CD4-positive, alpha-beta memory T cell (primary cell): ENCODE measurements at regions not wholly inside any gene's neighbourhood (a gene's known extent, or its start where the extent isn't known, plus 50 kb on each side); places are given as distances from the start of the nearest gene placed in this dataset.

Experiments
- CTCF ChIA-PET: fragments of 350-600 bp; sonication (Branson Sonifier 250); formaldehyde crosslinking; loops from one replicate; lab custom pipeline; 2021; ENCODE audit warnings: inconsistent platforms; ENCODE audit not compliant: partially characterized antibody; lab: Charles Lee
- POLR2A ChIA-PET: fragments of 350-600 bp; sonication (Branson Sonifier 250); formaldehyde crosslinking; loops from one replicate; lab custom pipeline; 2021; ENCODE audit not compliant: partially characterized antibody; lab: Charles Lee
- DNase-seq, 5 donors: peaks; one replicate each; pipeline versions ENCODE4 v3.0.0 to v3.0.0-alpha.2; 2020 to 2022; ENCODE audit warnings: mixed read lengths in 1 of 5
- H3K27ac ChIP-seq: one replicate; pipeline ENCODE4 v1.7.0; 2013; ENCODE audit warnings: low read depth, low read length
- H3K27me3 ChIP-seq: 2 replicates; pipeline ENCODE4 v1.7.0; 2013; ENCODE audit warnings: mild to moderate bottlenecking, low read length, moderate library complexity; ENCODE audit not compliant: insufficient read depth
- H3K36me3 ChIP-seq: 2 replicates; pipeline ENCODE4 v1.7.0; 2013; ENCODE audit warnings: mild to moderate bottlenecking, low read length, moderate library complexity; ENCODE audit not compliant: insufficient read depth
- H3K4me1 ChIP-seq: 2 replicates; pipeline ENCODE4 v1.7.0; 2013; ENCODE audit warnings: mild to moderate bottlenecking, low read length, moderate library complexity; ENCODE audit not compliant: insufficient read depth
- H3K4me3 ChIP-seq, 2 donors: one replicate each; pipeline ENCODE4 v1.7.0; 2013; ENCODE audit warnings: low read length in 2 of 2, mild to moderate bottlenecking in 1 of 2
- H3K9me3 ChIP-seq, 2 donors: one replicate each; pipeline ENCODE4 v1.7.0; 2013; ENCODE audit warnings: low read length in 2 of 2, control low read depth in 1 of 2; ENCODE audit not compliant: control insufficient read depth in 1 of 2
- H3K27ac Mint-ChIP-seq, 7 donors: one replicate each; pipeline ENCODE4 v1.8.0; 2020 to 2021; ENCODE audit warnings: mixed read lengths in 7 of 7, mild to moderate bottlenecking in 6 of 7, inconsistent platforms in 3 of 7, moderate library complexity in 3 of 7
- H3K27me3 Mint-ChIP-seq, 2 donors: one replicate each; pipeline ENCODE4 v1.8.0; 2020 to 2021; ENCODE audit warnings: mixed read lengths in 2 of 2
- H3K36me3 Mint-ChIP-seq, 2 donors: one replicate each; pipeline ENCODE4 v1.8.0; 2020 to 2021; ENCODE audit warnings: mixed read lengths in 2 of 2, inconsistent platforms in 1 of 2, mild to moderate bottlenecking in 1 of 2
- H3K4me1 Mint-ChIP-seq, 4 donors: one replicate each; pipeline ENCODE4 v1.8.0; 2020 to 2021; ENCODE audit warnings: mixed read lengths in 4 of 4, mild to moderate bottlenecking in 1 of 4
- H3K4me3 Mint-ChIP-seq, 8 donors: one replicate each; pipeline ENCODE4 v1.8.0; 2020 to 2021; ENCODE audit warnings: mixed read lengths in 8 of 8, mild to moderate bottlenecking in 7 of 8, moderate library complexity in 6 of 8, inconsistent platforms in 3 of 8
- H3K9me3 Mint-ChIP-seq, 8 donors: one replicate each; pipeline ENCODE4 v1.8.0; 2020 to 2021; ENCODE audit warnings: mixed read lengths in 8 of 8, mild to moderate bottlenecking in 5 of 8, inconsistent platforms in 3 of 8, moderate library complexity in 1 of 8
- intact Hi-C: fragments of 100-400 bp; cut with micrococcal nuclease; formaldehyde crosslinking; loops from one replicate; pipeline ENCODE4 v1.15.1; 2023

DNA sequence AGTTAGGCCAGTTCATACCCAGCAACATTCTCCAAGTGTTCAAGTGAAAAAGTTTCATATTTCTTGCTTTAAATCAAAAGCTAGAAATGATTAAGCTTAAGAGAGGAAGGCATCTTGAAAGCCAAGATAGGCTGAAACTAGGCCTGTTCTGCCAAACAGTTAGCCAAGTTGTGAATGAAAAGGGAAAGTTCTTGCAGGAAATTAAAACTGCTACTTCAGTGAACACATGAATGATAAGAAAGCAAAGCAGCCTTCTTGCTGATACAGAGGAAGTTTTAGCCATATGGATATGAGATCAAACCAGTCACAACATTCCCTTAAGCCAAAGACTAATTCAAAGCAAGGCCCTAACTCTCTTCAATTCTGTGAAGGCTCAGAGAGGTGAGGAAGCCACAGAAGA is 274.7 kb downstream of the TUSC7 start:
- Histone ChIP-seq H3K4me1 (no peaks in the 10 kb centered on the region), H3K27me3 (no peaks in the 10 kb centered on the region), H3K9me3 (no peaks in the 10 kb centered on the region), H3K36me3 (no peaks in the 10 kb centered on the region), H3K27ac (no peak overlapping the region), H3K4me3 (no peak overlapping the region)
- no peak overlapping the region for H3K27ac Mint-ChIP-seq
- peaks cover 0 to 11% (median 4%) of the 10 kb centered on the region in 8 donors for H3K9me3 Mint-ChIP-seq
- H3K36me3 Mint-ChIP-seq: no peaks in the 10 kb centered on the region
- no peaks in the 10 kb centered on the region for H3K4me1 Mint-ChIP-seq
- intact Hi-C loops: no loop called here
- CTCF ChIA-PET: no interaction called here
- POLR2A ChIA-PET: interaction anchor here (1.0 kb wide), 1 partner anchor 27 kb away, joined by 3 read pairs; no protein-coding TSS in a partner anchor
- no peak overlapping the region for H3K4me3 Mint-ChIP-seq
- DNase-seq: no peak
- no peaks in the 10 kb centered on the region for H3K27me3 Mint-ChIP-seq

DNA sequence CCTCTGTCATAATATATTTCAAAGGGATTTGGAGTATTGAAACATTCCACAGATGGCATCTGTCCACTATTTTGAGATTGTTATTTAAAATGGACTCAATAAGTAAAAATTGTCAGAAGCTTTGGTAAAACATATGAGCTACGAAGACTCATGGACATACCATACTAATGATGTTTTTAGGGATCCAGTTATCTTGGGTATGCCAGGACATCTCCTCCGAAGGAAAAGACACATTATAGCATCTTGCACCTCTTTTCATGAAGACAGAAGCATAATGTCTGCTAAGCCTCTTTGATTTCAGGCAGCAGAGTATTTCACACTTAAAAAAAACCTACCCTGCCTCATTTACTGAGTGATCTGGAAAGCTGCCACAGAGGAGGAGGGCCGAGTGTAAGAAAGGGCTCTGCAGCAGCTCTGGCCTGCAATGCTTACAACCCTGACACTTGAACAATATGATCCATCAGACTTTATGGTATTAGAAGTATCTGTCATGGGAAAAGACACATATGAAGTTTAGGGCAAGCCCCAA is 284.8 kb downstream of the TUSC7 start:
- H3K9me3 ChIP-seq: no peaks in the 10 kb centered on the region
- intact Hi-C loops: no loop called here
- H3K27ac Mint-ChIP-seq: no peak overlapping the region
- no peaks in the 10 kb centered on the region for H3K27me3 ChIP-seq
- DNase-seq: no peak
- no peak overlapping the region for H3K4me3 Mint-ChIP-seq
- H3K4me1 ChIP-seq: no peaks in the 10 kb centered on the region
- no peaks in the 10 kb centered on the region for H3K27me3 Mint-ChIP-seq
- peaks cover 0 to 4% (median 1%) of the 10 kb centered on the region in 8 donors for H3K9me3 Mint-ChIP-seq
- CTCF ChIA-PET: no interaction called here
- H3K4me1 Mint-ChIP-seq: no peaks in the 10 kb centered on the region
- no peak overlapping the region for H3K4me3 ChIP-seq
- no peaks in the 10 kb centered on the region for H3K36me3 ChIP-seq
- no peaks in the 10 kb centered on the region for H3K36me3 Mint-ChIP-seq
- POLR2A ChIA-PET: no interaction called here
- no peak overlapping the region for H3K27ac ChIP-seq

DNA sequence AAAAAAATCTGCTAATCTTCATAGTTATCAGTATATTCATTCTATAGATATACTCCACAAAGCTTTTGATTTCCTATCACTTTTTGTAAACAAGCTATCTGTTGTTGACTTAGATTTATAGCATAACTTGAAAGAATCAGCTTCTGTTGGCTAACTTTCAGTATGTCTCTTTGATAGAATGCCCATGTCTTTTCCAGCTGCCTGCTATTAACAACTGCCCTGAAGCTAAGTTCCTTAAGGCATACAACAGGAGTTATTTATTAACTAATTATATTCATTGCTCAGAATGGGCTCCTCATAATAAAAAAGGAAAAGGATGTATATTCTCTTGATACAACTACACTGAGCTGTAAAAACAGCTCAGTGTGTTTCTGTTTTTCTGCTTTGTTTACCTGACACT is 293.9 kb downstream of the TUSC7 start:
- Histone ChIP-seq H3K27ac (no peak overlapping the region), H3K4me1 (no peaks in the 10 kb centered on the region), H3K9me3 (no peaks in the 10 kb centered on the region), H3K4me3 (no peak overlapping the region), H3K27me3 (no peaks in the 10 kb centered on the region), H3K36me3 (no peaks in the 10 kb centered on the region)
- H3K4me3 Mint-ChIP-seq: no peak overlapping the region
- H3K27me3 Mint-ChIP-seq: no peaks in the 10 kb centered on the region
- ChIA-PET POLR2A (no interaction called here), CTCF (no interaction called here)
- H3K4me1 Mint-ChIP-seq: no peaks in the 10 kb centered on the region
- peaks cover 0 to 3% (median 0%) of the 10 kb centered on the region in 8 donors for H3K9me3 Mint-ChIP-seq
- DNase-seq: no peak
- H3K27ac Mint-ChIP-seq: no peak overlapping the region
- H3K36me3 Mint-ChIP-seq: no peaks in the 10 kb centered on the region
- intact Hi-C loops: no loop called here

DNA sequence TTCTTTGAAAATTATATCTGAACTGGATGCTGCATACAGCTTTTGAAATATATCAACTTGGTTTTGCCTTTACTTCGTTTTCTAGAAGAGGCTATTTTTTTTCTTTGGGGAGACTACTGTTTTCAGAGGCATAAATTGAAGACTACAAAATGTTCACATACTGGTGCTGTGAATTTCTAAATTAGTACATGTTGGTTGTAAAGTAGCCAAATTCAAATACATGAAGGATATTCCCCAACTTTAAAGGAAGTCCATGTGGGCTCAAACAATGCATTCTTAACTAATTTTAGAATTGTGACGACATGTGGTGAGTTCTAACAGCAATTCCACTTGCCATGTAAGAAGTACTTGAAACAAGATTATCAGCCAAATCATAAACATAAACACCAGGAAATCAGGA is 295.7 kb downstream of the TUSC7 start:
- H3K9me3 Mint-ChIP-seq: peaks cover 0 to 3% (median 0%) of the 10 kb centered on the region in 8 donors
- ChIA-PET POLR2A (no interaction called here), CTCF (no interaction called here)
- intact Hi-C loops: no loop called here
- DNase-seq: no peak
- H3K27ac Mint-ChIP-seq: no peak overlapping the region
- Histone ChIP-seq H3K9me3 (no peaks in the 10 kb centered on the region), H3K4me1 (no peaks in the 10 kb centered on the region), H3K27me3 (no peaks in the 10 kb centered on the region), H3K4me3 (no peak overlapping the region), H3K27ac (no peak overlapping the region), H3K36me3 (no peaks in the 10 kb centered on the region)
- H3K4me1 Mint-ChIP-seq: no peaks in the 10 kb centered on the region
- no peak overlapping the region for H3K4me3 Mint-ChIP-seq
- H3K36me3 Mint-ChIP-seq: no peaks in the 10 kb centered on the region
- no peaks in the 10 kb centered on the region for H3K27me3 Mint-ChIP-seq

DNA sequence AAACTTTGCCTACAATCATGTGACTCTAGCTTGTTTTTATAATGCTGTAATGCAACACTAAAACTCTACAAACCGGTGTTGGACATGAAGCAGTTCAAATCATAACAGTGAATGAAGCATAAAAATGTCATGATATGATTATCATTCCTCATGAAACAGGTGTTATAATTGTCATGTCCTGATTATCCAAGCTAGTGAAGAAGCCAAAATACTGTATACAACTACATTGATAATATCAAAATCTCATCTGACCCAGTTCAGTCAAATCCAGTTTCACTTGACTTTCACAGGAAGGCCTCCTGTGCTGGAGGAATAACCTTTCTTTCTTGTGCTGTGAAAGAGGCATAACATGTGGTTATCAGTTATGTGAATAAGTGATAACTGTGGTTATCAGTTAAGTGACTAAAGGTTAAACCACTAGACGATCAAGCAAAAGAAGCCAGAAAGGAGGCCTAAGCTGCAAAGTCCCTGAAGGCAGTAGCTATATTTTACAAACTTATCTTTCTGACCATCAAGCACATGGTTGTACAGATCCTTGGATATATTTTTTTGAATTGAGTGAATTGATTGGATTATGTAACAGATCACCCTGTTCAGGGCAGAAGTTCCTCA is 296.4 kb downstream of the TUSC7 start:
- Mint-ChIP-seq H3K27me3 (no peaks in the 10 kb centered on the region), H3K27ac (no peak overlapping the region), H3K4me1 (no peaks in the 10 kb centered on the region), H3K4me3 (no peak overlapping the region), H3K9me3 (peaks cover 0 to 3% (median 0%) of the 10 kb centered on the region in 8 donors), H3K36me3 (no peaks in the 10 kb centered on the region)
- POLR2A ChIA-PET: no interaction called here
- H3K27ac ChIP-seq: no peak overlapping the region
- no peak overlapping the region for H3K4me3 ChIP-seq
- H3K36me3 ChIP-seq: no peaks in the 10 kb centered on the region
- no peak for DNase-seq
- H3K27me3 ChIP-seq: no peaks in the 10 kb centered on the region
- H3K4me1 ChIP-seq: no peaks in the 10 kb centered on the region
- CTCF ChIA-PET: no interaction called here
- intact Hi-C loops: no loop called here
- H3K9me3 ChIP-seq: no peaks in the 10 kb centered on the region

DNA sequence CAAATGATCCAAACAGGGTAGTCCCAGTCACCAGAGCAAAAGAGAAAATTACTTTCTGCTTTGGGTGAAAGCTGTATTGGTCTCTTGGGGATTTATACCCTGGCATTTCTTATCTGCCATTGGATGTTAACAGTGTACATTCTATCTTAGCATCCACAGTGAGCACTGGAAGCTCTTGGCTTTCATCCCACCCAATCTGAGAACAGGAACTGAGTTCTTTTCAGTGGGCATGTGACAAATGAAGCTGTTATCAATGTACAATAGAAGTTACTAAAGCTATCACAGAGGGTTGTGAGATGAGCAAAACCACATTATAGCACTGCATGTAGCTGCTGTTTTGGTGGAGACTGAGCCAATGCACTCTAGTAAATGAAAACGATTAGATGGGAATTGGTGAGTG is 300.7 kb downstream of the TUSC7 start:
- Histone ChIP-seq H3K4me1 (no peaks in the 10 kb centered on the region), H3K27ac (no peak overlapping the region), H3K9me3 (no peaks in the 10 kb centered on the region), H3K27me3 (no peaks in the 10 kb centered on the region), H3K4me3 (no peak overlapping the region), H3K36me3 (no peaks in the 10 kb centered on the region)
- DNase-seq: no peak
- CTCF ChIA-PET: no interaction called here
- Mint-ChIP-seq H3K36me3 (no peaks in the 10 kb centered on the region), H3K4me3 (no peak overlapping the region), H3K9me3 (peaks cover 0 to 3% (median under 1%) of the 10 kb centered on the region in 8 donors), H3K27me3 (no peaks in the 10 kb centered on the region), H3K27ac (no peak overlapping the region), H3K4me1 (no peaks in the 10 kb centered on the region)
- POLR2A ChIA-PET: no interaction called here
- intact Hi-C loops: no loop called here

DNA sequence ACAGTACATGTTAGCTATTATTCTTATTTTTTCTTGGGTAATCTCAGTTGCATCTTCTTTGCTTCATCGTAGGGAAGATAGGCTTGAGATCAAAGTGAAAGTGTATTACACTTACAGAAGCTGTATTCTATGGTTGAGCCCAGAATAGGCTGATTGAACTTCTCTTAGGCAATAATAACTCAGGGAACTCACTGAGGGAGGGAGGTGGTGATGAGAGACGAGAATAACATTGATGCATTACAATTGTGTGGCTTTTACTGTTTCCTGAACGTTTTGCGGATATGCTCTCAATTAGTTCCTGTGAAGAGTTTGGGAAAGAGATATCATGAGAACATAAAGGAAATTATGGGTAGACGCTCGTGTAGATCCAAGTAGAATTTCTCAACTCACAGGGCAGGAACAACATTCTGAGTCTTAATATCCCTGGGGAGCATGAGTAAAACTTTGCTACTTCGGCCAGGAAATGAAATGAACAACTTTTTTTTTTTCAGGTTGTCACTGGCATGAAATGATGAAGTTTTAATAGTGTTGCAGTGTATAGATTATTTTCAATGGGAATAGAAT is 302.2 kb downstream of the TUSC7 start:
- Mint-ChIP-seq H3K36me3 (no peaks in the 10 kb centered on the region), H3K9me3 (peaks cover 0 to 3% (median 0%) of the 10 kb centered on the region in 8 donors), H3K4me1 (no peaks in the 10 kb centered on the region), H3K27me3 (no peaks in the 10 kb centered on the region), H3K4me3 (no peak overlapping the region), H3K27ac (no peak overlapping the region)
- intact Hi-C loops: no loop called here
- ChIA-PET POLR2A (no interaction called here), CTCF (no interaction called here)
- no peaks in the 10 kb centered on the region for H3K4me1 ChIP-seq
- no peak overlapping the region for H3K4me3 ChIP-seq
- DNase-seq: no peak
- no peaks in the 10 kb centered on the region for H3K9me3 ChIP-seq
- H3K36me3 ChIP-seq: no peaks in the 10 kb centered on the region
- no peak overlapping the region for H3K27ac ChIP-seq
- no peaks in the 10 kb centered on the region for H3K27me3 ChIP-seq
